ENCODE measurements at regions not wholly inside any gene's neighbourhood (a gene's known extent, or its start where the extent isn't known, plus 50 kb on each side); places are given as distances from the start of the nearest gene placed in this dataset.

GRCh38 chr22:48313175-48313830 is 1514.4 kb downstream of the BRD1 start:
- DNase-seq = no peak
- TF ChIP-seq POLR2AphosphoS5 (IDR thresholded peaks at IDR 0.05) = no peak
- no peak for TF ChIP-seq CTCF (IDR thresholded peaks at IDR 0.05 in 8 of 11, conservative IDR thresholded peaks at IDR 0.05 in 3 of 11)
- TF ChIP-seq POLR2A (IDR thresholded peaks at IDR 0.05) = no peak
- 70 to 81% (median 76%) methylated on average over 14 of the region's 14 CpGs for WGBS, 5 donors
- no peaks in the 10 kb centered on the region for H3K4me1 ChIP-seq
- intact Hi-C loops (cut with DNase I; ENCODE audit: low total_unique reads) = no loop called here
- H3K4me3 ChIP-seq = no peak overlapping the region
- H3K36me3 ChIP-seq = no peaks in the 10 kb centered on the region
- H3K27ac ChIP-seq = no peak overlapping the region
- peaks cover 0 to 33% (median 28%) of the 10 kb centered on the region in 8 donors for H3K9me3 ChIP-seq
- H3K27me3 ChIP-seq (replicated peaks in 1 of 7) = peaks cover 0 to 9% (median 0%) of the 10 kb centered on the region in 7 donors

GRCh38 chr22:48310740-48311139 is 1516.9 kb downstream of the BRD1 start:
- no peaks in the 10 kb centered on the region for H3K4me1 ChIP-seq
- H3K36me3 ChIP-seq = no peaks in the 10 kb centered on the region
- peaks cover 0 to 33% (median 28%) of the 10 kb centered on the region in 8 donors for H3K9me3 ChIP-seq
- intact Hi-C loops (cut with DNase I; ENCODE audit: low total_unique reads) = no loop called here
- H3K27me3 ChIP-seq (replicated peaks in 1 of 7) = peaks cover 0 to 12% (median 0%) of the 10 kb centered on the region in 7 donors
- H3K4me3 ChIP-seq = no peak overlapping the region
- TF ChIP-seq POLR2AphosphoS5 (IDR thresholded peaks at IDR 0.05) (no peak), CTCF (IDR thresholded peaks at IDR 0.05 in 8 of 11, conservative IDR thresholded peaks at IDR 0.05 in 3 of 11) (no peak), POLR2A (IDR thresholded peaks at IDR 0.05) (no peak)
- 54 to 68% (median 59%) methylated on average over 10 of the region's 10 CpGs for WGBS, 5 donors
- no peak for DNase-seq
- no peak overlapping the region for H3K27ac ChIP-seq

GRCh38 chr22:48310289-48310688 is 1517.4 kb downstream of the BRD1 start:
- H3K36me3 ChIP-seq = no peaks in the 10 kb centered on the region
- H3K9me3 ChIP-seq = peaks cover 0 to 33% (median 28%) of the 10 kb centered on the region in 8 donors
- TF ChIP-seq CTCF (IDR thresholded peaks at IDR 0.05 in 8 of 11, conservative IDR thresholded peaks at IDR 0.05 in 3 of 11) (no peak), POLR2AphosphoS5 (IDR thresholded peaks at IDR 0.05) (no peak), POLR2A (IDR thresholded peaks at IDR 0.05) (no peak)
- no peaks in the 10 kb centered on the region for H3K4me1 ChIP-seq
- DNase-seq = no peak
- 51 to 66% (median 64%) methylated on average over 6 of the region's 6 CpGs for WGBS, 5 donors
- H3K4me3 ChIP-seq = no peak overlapping the region
- H3K27me3 ChIP-seq (replicated peaks in 1 of 7) = peaks cover 0 to 12% (median 0%) of the 10 kb centered on the region in 7 donors
- intact Hi-C loops (cut with DNase I; ENCODE audit: low total_unique reads) = no loop called here
- no peak overlapping the region for H3K27ac ChIP-seq

- no peak overlapping the region for H3K4me3 ChIP-seq
- no peaks in the 10 kb centered on the region for H3K4me1 ChIP-seq
- TF ChIP-seq CTCF (IDR thresholded peaks at IDR 0.05 in 8 of 11, conservative IDR thresholded peaks at IDR 0.05 in 3 of 11) (no peak), POLR2A (IDR thresholded peaks at IDR 0.05) (no peak), POLR2AphosphoS5 (IDR thresholded peaks at IDR 0.05) (no peak)
- no peak for DNase-seq
- WGBS, 5 donors = 46 to 57% (median 53%) methylated on average over 8 of the region's 8 CpGs
- H3K9me3 ChIP-seq = peaks cover 0 to 33% (median 28%) of the 10 kb centered on the region in 8 donors
- H3K27me3 ChIP-seq (replicated peaks in 1 of 7) = peaks cover 0 to 17% (median 0%) of the 10 kb centered on the region in 7 donors
- intact Hi-C loops (cut with DNase I; ENCODE audit: low total_unique reads) = no loop called here
- H3K36me3 ChIP-seq = no peaks in the 10 kb centered on the region
- no peak overlapping the region for H3K27ac ChIP-seq
These were observed 1517.8 kb downstream of the BRD1 start for GRCh38 chr22:48309836-48310235.

Measured in spleen (tissue), 11 donors.